ENCODE measurements at regions not wholly inside any gene's neighbourhood (a gene's known extent, or its start where the extent isn't known, plus 50 kb on each side); places are given as distances from the start of the nearest gene placed in this dataset.

- Histone ChIP-seq H3K9ac (ENCODE audit: control insufficient read depth, insufficient read depth, low read length) (no peak overlapping the region), H3K4me1 (ENCODE audit: control insufficient read depth, insufficient read depth, low read length) (no peaks in the 10 kb centered on the region), H3K36me3 (ENCODE audit: control insufficient read depth in 2 of 2, insufficient read depth in 2 of 2, low read length in 1 of 2) (no peaks in the 10 kb centered on the region), H4K20me1 (ENCODE audit: control insufficient read depth, insufficient read depth) (no peaks in the 10 kb centered on the region), H3K9me3 (replicated peaks; ENCODE audit: control insufficient read depth, insufficient read depth, low read length) (no peaks in the 10 kb centered on the region; the same call in 2 of the 3 replicates), H2AFZ (ENCODE audit: control insufficient read depth, low read depth, low read length) (no peak overlapping the region), H3K4me2 (ENCODE audit: control insufficient read depth, insufficient read depth) (no peak overlapping the region), H3K79me2 (ENCODE audit: control insufficient read depth, insufficient read depth, low read length) (no peaks in the 10 kb centered on the region), H3K27ac (ENCODE audit: control insufficient read depth, insufficient read depth) (no peak overlapping the region), H3K4me3 (no peak overlapping the region), H3K27me3 (replicated peaks in 1 of 2; ENCODE audit: control insufficient read depth in 2 of 2, insufficient read depth in 2 of 2, low read length in 1 of 2) (peaks cover 2 to 5% of the 10 kb centered on the region in 2 experiments; a peak in 3 of 4 replicates)
- RAD21 ChIA-PET (ENCODE audit: unreplicated experiment) = interaction anchor here (1.6 kb wide), 1 partner anchor 40 kb away, joined by 3 read pairs; no protein-coding TSS in a partner anchor
- no peak for DNase-seq (ENCODE audit: low read depth, low spot score)
- CTCF ChIA-PET = no interaction called here
- in situ Hi-C loops (cut with MboI) (no loop called here), intact Hi-C loops (cut with micrococcal nuclease; ENCODE audit: unreplicated experiment) (no loop called here)
- no peak for FAIRE-seq
- no TSS peak for BruUV-seq (replicated peaks)
- peak; percentile 73 for TF ChIP-seq REST (IDR thresholded peaks at IDR 0.05; ENCODE audit: low read depth, low read length)
- no peak for TF ChIP-seq MLLT1 (IDR thresholded peaks at IDR 0.05)
- no peak for TF ChIP-seq ZBTB40 (IDR thresholded peaks at IDR 0.05; ENCODE audit: borderline replicate concordance)
- TF ChIP-seq LARP7 (IDR thresholded peaks at IDR 0.05) = no peak
- no peak for TF ChIP-seq BMI1 (IDR thresholded peaks at IDR 0.05; ENCODE audit: borderline replicate concordance)
- ATAC-seq = peak; percentile 46; the same call in 2 of the 3 replicates
- SMC1A ChIA-PET (ENCODE audit: uncharacterized antibody, unreplicated experiment) = no interaction called here
- 26% methylated on average over 15 of the region's 15 CpGs for whole genome bisulfite sequencing (ENCODE audit: insufficient coverage, insufficient replicate concordance, low lambda C conversion rate, missing lambda C conversion rate)
- POLR2A ChIA-PET = interaction anchor here (0.6 to 0.8 kb wide), 2 partner anchors 90 to 217 kb away, joined by 3 read pairs; no protein-coding TSS in a partner anchor
Measured at GRCh38 chr20:62576815-62577489, 65.4 kb upstream of the SLCO4A1 start.

Measured in GM12878 (cell line).